Right lobe of liver (tissue), 4 donors: ENCODE measurements at regions not wholly inside any gene's neighbourhood (a gene's known extent, or its start where the extent isn't known, plus 50 kb on each side); places are given as distances from the start of the nearest gene placed in this dataset.

Experiments
- POLR2A ChIP-seq: fragments of 450-650 bp; IDR thresholded peaks from one replicate; pipeline ENCODE4 v1.6.1; 2017; ENCODE audit warnings: antibody characterized with exemption, mild to moderate bottlenecking
- TF ChIP-seq, protein P1 (sequence below), 4 donors: fragments of 200-600 bp in 3 of 4; fragments of 450-650 bp in 1 of 4; IDR thresholded peaks; one replicate each; pipeline versions ENCODE4 v1.5.1 to v1.8.0; 2016 to 2022; ENCODE audit warnings: antibody characterized with exemption in 4 of 4, mild to moderate bottlenecking in 2 of 4
- donor health status: DM: no; HTN: no; CAD: no.
- donor health status: DM: no; HTN: no; CAD: no.
- donor health status: DM: no; HTN: yes; CAD: no.

DNA sequence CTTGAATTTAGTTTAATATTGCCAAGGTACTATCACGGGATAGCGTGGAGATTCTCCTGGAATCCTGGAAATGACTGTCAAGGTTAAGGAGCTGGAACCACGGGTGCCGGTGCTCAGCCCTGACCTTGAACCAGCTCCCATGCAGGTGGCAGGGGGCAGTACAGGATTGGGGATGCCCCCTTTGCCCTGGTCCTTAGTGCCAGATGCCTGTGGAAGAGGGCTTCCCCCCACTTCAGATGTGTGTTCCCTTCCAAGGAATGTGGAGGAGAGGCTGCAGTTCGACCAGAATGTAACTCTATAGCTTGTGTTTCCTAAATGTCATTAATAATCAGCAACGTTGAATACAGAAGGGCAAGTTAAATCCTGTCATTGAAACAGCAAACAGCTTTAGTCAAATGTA, 258.9 kb downstream of the VRK1 start:
- TF ChIP-seq POLR2A = no peak
- TF ChIP-seq, protein P1, sequence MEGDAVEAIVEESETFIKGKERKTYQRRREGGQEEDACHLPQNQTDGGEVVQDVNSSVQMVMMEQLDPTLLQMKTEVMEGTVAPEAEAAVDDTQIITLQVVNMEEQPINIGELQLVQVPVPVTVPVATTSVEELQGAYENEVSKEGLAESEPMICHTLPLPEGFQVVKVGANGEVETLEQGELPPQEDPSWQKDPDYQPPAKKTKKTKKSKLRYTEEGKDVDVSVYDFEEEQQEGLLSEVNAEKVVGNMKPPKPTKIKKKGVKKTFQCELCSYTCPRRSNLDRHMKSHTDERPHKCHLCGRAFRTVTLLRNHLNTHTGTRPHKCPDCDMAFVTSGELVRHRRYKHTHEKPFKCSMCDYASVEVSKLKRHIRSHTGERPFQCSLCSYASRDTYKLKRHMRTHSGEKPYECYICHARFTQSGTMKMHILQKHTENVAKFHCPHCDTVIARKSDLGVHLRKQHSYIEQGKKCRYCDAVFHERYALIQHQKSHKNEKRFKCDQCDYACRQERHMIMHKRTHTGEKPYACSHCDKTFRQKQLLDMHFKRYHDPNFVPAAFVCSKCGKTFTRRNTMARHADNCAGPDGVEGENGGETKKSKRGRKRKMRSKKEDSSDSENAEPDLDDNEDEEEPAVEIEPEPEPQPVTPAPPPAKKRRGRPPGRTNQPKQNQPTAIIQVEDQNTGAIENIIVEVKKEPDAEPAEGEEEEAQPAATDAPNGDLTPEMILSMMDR (IDR thresholded peaks at IDR 0.05) = no peak
